ENCODE measurements at regions not wholly inside any gene's neighbourhood (a gene's known extent, or its start where the extent isn't known, plus 50 kb on each side); places are given as distances from the start of the nearest gene placed in this dataset.

GRCh38 chr14:98175881-98176280, 1096.1 kb downstream of the BCL11B start:
- no peaks in the 10 kb centered on the region for H3K36me3 ChIP-seq (ENCODE audit: control insufficient read depth in 2 of 2, extremely low read depth in 1 of 2, insufficient read depth in 2 of 2, low read length in 2 of 2)
- H3K9me1 ChIP-seq (replicated peaks; ENCODE audit: control insufficient read depth, extremely low read depth, insufficient read depth, low read length) = no peaks in the 10 kb centered on the region
- TF ChIP-seq FOS (IDR thresholded peaks at IDR 0.05; ENCODE audit: borderline replicate concordance, insufficient read depth, low read length) (no peak), CTCF (IDR thresholded peaks at IDR 0.05; ENCODE audit: extremely low read depth in 1 of 2, insufficient read depth in 1 of 2, low read depth in 1 of 2, low read length in 2 of 2) (no peak), EZH2 (IDR thresholded peaks at IDR 0.05; ENCODE audit: borderline replicate concordance, low read depth, low read length, severe bottlenecking) (no peak), JUN (IDR thresholded peaks at IDR 0.05; ENCODE audit: borderline replicate concordance, insufficient read depth, insufficient read length, low read depth) (no peak), MYC (IDR thresholded peaks at IDR 0.05; ENCODE audit: low read depth, low read length) (no peak), GATA2 (IDR thresholded peaks at IDR 0.05; ENCODE audit: insufficient read depth, insufficient read length, low read depth, low read length) (no peak), MAX (IDR thresholded peaks at IDR 0.05; ENCODE audit: insufficient read depth, insufficient read length) (no peak), POLR2A (IDR thresholded peaks at IDR 0.05; ENCODE audit: low read depth, low read length) (no peak), POLR2AphosphoS5 (IDR thresholded peaks at IDR 0.05; ENCODE audit: insufficient read depth, low read depth, low read length) (no peak)
- dilution Hi-C loops (cut with MboI; ENCODE audit: extremely low pct_ligation_motif_present, low sequenced_read_pairs) (no loop called here), intact Hi-C loops (cut with micrococcal nuclease) (no loop called here)
- no peak overlapping the region for H3K9ac ChIP-seq (replicated peaks; ENCODE audit: extremely low read depth, insufficient read depth, low read length)
- no peak overlapping the region for H3K4me2 ChIP-seq (ENCODE audit: insufficient read depth, low read length)
- H3K4me3 ChIP-seq (replicated peaks in 1 of 3; ENCODE audit: insufficient read depth in 1 of 3, low read depth in 1 of 3, low read length in 3 of 3) = no peak overlapping the region
- no peaks in the 10 kb centered on the region for H3K27me3 ChIP-seq (ENCODE audit: control insufficient read depth in 2 of 2, insufficient read depth in 2 of 2, low read length in 2 of 2)
- BruUV-seq (replicated peaks) = no TSS peak
- H3K9me3 ChIP-seq (replicated peaks; ENCODE audit: control insufficient read depth, insufficient read depth, low read length) = peaks cover 1% of the 10 kb centered on the region
- no peak overlapping the region for H3K27ac ChIP-seq (ENCODE audit: insufficient read depth, low read depth, low read length)
- FAIRE-seq (no peak), DNase-seq (ENCODE audit: low read depth, low spot score) (no peak)
- CTCF ChIA-PET = no interaction called here
- POLR2A ChIA-PET = no interaction called here
- H2AFZ ChIP-seq (ENCODE audit: low read depth, low read length) = no peak overlapping the region
- H3K79me2 ChIP-seq (ENCODE audit: control insufficient read depth, insufficient read depth, low read length) = no peaks in the 10 kb centered on the region
- no peaks in the 10 kb centered on the region for H4K20me1 ChIP-seq (replicated peaks; ENCODE audit: control insufficient read depth, extremely low read depth, insufficient read depth, low read length)
- no peaks in the 10 kb centered on the region for H3K4me1 ChIP-seq (ENCODE audit: control insufficient read depth, extremely low read depth, insufficient read depth, low read length)
